H9 (cell line): ENCODE measurements at regions not wholly inside any gene's neighbourhood (a gene's known extent, or its start where the extent isn't known, plus 50 kb on each side); places are given as distances from the start of the nearest gene placed in this dataset.

Experiments
- DNase-seq: peaks from one replicate; pipeline ENCODE4 v3.0.0-alpha.2; 2017
- H2AFZ ChIP-seq: one replicate; pipeline ENCODE4 v1.6.1; 2013; ENCODE audit warnings: mild to moderate bottlenecking, low read length, control low read depth, moderate library complexity
- H2AK5ac ChIP-seq: 2 replicates; pipeline ENCODE4 v1.6.1; 2013; ENCODE audit warnings: low read length, control low read depth, mixed read lengths; ENCODE audit not compliant: insufficient read length
- H2BK120ac ChIP-seq: one replicate; pipeline ENCODE4 v1.6.1; 2013; ENCODE audit warnings: low read depth, mild to moderate bottlenecking, low read length, control low read depth, inconsistent platforms; ENCODE audit not compliant: poor library complexity, severe bottlenecking
- H2BK12ac ChIP-seq: 2 replicates; pipeline ENCODE4 v1.6.1; 2013; ENCODE audit warnings: low read length, control low read depth, mixed read lengths, low read depth; ENCODE audit not compliant: insufficient read length
- H2BK15ac ChIP-seq: 2 replicates; pipeline ENCODE4 v1.6.1; 2013; ENCODE audit warnings: low read depth, low read length, control low read depth
- H2BK20ac ChIP-seq: one replicate; pipeline ENCODE4 v1.6.1; 2013; ENCODE audit warnings: low read depth, mild to moderate bottlenecking, low read length, control low read depth, inconsistent platforms; ENCODE audit not compliant: poor library complexity, severe bottlenecking
- H2BK5ac ChIP-seq: 2 replicates; pipeline ENCODE4 v1.6.1; 2013; ENCODE audit warnings: low read length, control low read depth, mixed read lengths; ENCODE audit not compliant: insufficient read length
- H3K14ac ChIP-seq: 2 replicates; pipeline ENCODE4 v1.6.1; 2013; ENCODE audit warnings: low read length, control low read depth; ENCODE audit not compliant: insufficient read depth
- H3K18ac ChIP-seq: 2 replicates; pipeline ENCODE4 v1.6.1; 2013; ENCODE audit warnings: low read depth, mild to moderate bottlenecking, mixed read lengths, low read length, control low read depth; ENCODE audit not compliant: insufficient read length
- H3K23ac ChIP-seq: 2 replicates; pipeline ENCODE4 v1.6.1; 2013; ENCODE audit warnings: low read length, control low read depth, mixed read lengths, low read depth; ENCODE audit not compliant: insufficient read length
- H3K23me2 ChIP-seq: 2 replicates; pipeline ENCODE4 v1.6.1; 2013; ENCODE audit warnings: low read depth, mild to moderate bottlenecking, mixed read lengths, low read length, control low read depth; ENCODE audit not compliant: insufficient read length, poor library complexity, severe bottlenecking
- H3K27ac ChIP-seq: 2 replicates; pipeline ENCODE4 v1.5.1; 2013; ENCODE audit warnings: low read length, control low read depth, mixed read lengths, low read depth; ENCODE audit not compliant: insufficient read length
- H3K27me3 ChIP-seq: 2 replicates; pipeline ENCODE4 v1.6.1; 2013; ENCODE audit warnings: low read length, control low read depth, inconsistent platforms; ENCODE audit not compliant: insufficient read depth
- H3K4ac ChIP-seq: 2 replicates; pipeline ENCODE4 v1.6.1; 2013; ENCODE audit warnings: low read depth, mild to moderate bottlenecking, control low read depth, inconsistent platforms, low read length, moderate library complexity
- H3K4me1 ChIP-seq: 2 replicates; pipeline ENCODE4 v1.6.1; 2013; ENCODE audit warnings: low read length, control low read depth, inconsistent platforms; ENCODE audit not compliant: insufficient read depth
- H3K4me2 ChIP-seq: 2 replicates; pipeline ENCODE4 v1.6.1; 2013; ENCODE audit warnings: low read length, control low read depth, mixed read lengths; ENCODE audit not compliant: insufficient read length, insufficient read depth
- H3K56ac ChIP-seq: 2 replicates; pipeline ENCODE4 v1.6.1; 2013; ENCODE audit warnings: low read depth, mild to moderate bottlenecking, mixed read lengths, low read length, control low read depth; ENCODE audit not compliant: insufficient read length
- H3K79me1 ChIP-seq: 2 replicates; pipeline ENCODE4 v1.6.1; 2013; ENCODE audit warnings: low read depth, mild to moderate bottlenecking, moderate library complexity, low read length, control low read depth, inconsistent platforms; ENCODE audit not compliant: insufficient read depth, poor library complexity, severe bottlenecking
- H3K79me2 ChIP-seq: 2 replicates; pipeline ENCODE4 v1.6.1; 2013; ENCODE audit warnings: low read length, control low read depth, inconsistent platforms; ENCODE audit not compliant: insufficient read depth
- H3K9ac ChIP-seq: 2 replicates; pipeline ENCODE4 v1.6.1; 2013; ENCODE audit warnings: low read length, control low read depth, mixed read lengths; ENCODE audit not compliant: insufficient read length; ENCODE audit errors: extremely low read depth
- H3K9me3 ChIP-seq: one replicate; pipeline ENCODE4 v1.6.1; 2013; ENCODE audit warnings: low read depth, low read length, inconsistent platforms; ENCODE audit not compliant: control insufficient read depth
- H3T11ph ChIP-seq: one replicate; pipeline ENCODE4 v1.6.1; 2013; ENCODE audit warnings: mild to moderate bottlenecking, low read length, control low read depth, inconsistent platforms
- H4K20me1 ChIP-seq: one replicate; pipeline ENCODE4 v1.6.1; 2013; ENCODE audit not compliant: control insufficient read depth, insufficient read length, insufficient read depth
- H4K5ac ChIP-seq: 2 replicates; pipeline ENCODE4 v1.6.1; 2013; ENCODE audit warnings: low read depth, mild to moderate bottlenecking, mixed read lengths, low read length, control low read depth; ENCODE audit not compliant: insufficient read length
- H4K8ac ChIP-seq: replicated peaks from 2 replicates; pipeline ENCODE4 v1.6.1; 2013; ENCODE audit warnings: low read length, control low read depth, mixed read lengths, low read depth; ENCODE audit not compliant: insufficient read length
- H4K91ac ChIP-seq: 2 replicates; pipeline ENCODE4 v1.6.1; 2013; ENCODE audit warnings: low read depth, mild to moderate bottlenecking, moderate library complexity, mixed read lengths, low read length, control low read depth; ENCODE audit not compliant: insufficient read length
- H3K27ac Mint-ChIP-seq, 3 experiments: 2 replicates in 2 of 3; 3 replicates in 1 of 3; pipeline ENCODE4 v1.8.0; 2020 to 2021; ENCODE audit warnings: mixed read lengths in 3 of 3, mild to moderate bottlenecking in 1 of 3, moderate library complexity in 1 of 3
- H3K27me3 Mint-ChIP-seq: 2 replicates; pipeline ENCODE4 v1.8.0; 2021; ENCODE audit warnings: low read depth, mild to moderate bottlenecking, moderate library complexity, mixed read lengths
- H3K36me3 Mint-ChIP-seq, 3 experiments: 2 replicates in 2 of 3; 3 replicates in 1 of 3; pipeline ENCODE4 v1.8.0; 2020 to 2021; ENCODE audit warnings: low read depth in 3 of 3, mixed read lengths in 3 of 3; ENCODE audit not compliant: insufficient read depth in 1 of 3
- H3K4me1 Mint-ChIP-seq, 2 experiments: 2 replicates each; pipeline ENCODE4 v1.8.0; 2020; ENCODE audit warnings: mixed read lengths in 2 of 2
- H3K4me3 Mint-ChIP-seq, 2 experiments: 2 replicates in 1 of 2; 3 replicates in 1 of 2; pipeline ENCODE4 v1.8.0; 2020 to 2021; ENCODE audit warnings: mild to moderate bottlenecking in 2 of 2, mixed read lengths in 2 of 2, moderate library complexity in 1 of 2
- H3K9me3 Mint-ChIP-seq, 2 experiments: 2 replicates in 1 of 2; 3 replicates in 1 of 2; pipeline ENCODE4 v1.8.0; 2020; ENCODE audit warnings: mild to moderate bottlenecking in 2 of 2, mixed read lengths in 2 of 2, moderate library complexity in 1 of 2
- CTCF ChIP-seq: fragments of 200-600 bp; sonication (generic); conservative IDR thresholded peaks from 3 replicates; pipeline ENCODE4 v1.8.0; 2021; ENCODE audit warnings: antibody characterized with exemption, mild to moderate bottlenecking
- WGBS: extraction: QIAGEN DNeasy Blood & Tissue Kit; methylation state at CpG from one replicate; pipeline ENCODE4 v1.1.7; 2013; ENCODE audit warnings: missing lambda C conversion rate, low lambda C conversion rate, mixed read lengths; ENCODE audit not compliant: insufficient read length; ENCODE audit errors: extremely low coverage; 5-methylcytosine and 5-hydroxymethylcytosine counted together

GRCh38 chr3:66748175-66748876 is 247.5 kb upstream of the LRIG1 start:
- Mint-ChIP-seq H3K4me1 (peaks cover 2 to 4% of the 10 kb centered on the region in 2 experiments; a peak in 1 of 4 replicates), H3K27me3 (no peaks in the 10 kb centered on the region; the same call in 1 of the 2 replicates), H3K4me3 (no peak overlapping the region), H3K9me3 (no peaks in the 10 kb centered on the region; a peak in 1 of 5 replicates), H3K36me3 (no peaks in the 10 kb centered on the region), H3K27ac (no peak overlapping the region)
- WGBS = no CpG with 5 or more reads among the region's 2 CpGs
- Histone ChIP-seq H3K14ac (no peak overlapping the region), H3K79me2 (no peaks in the 10 kb centered on the region), H3K23me2 (no peaks in the 10 kb centered on the region), H3K4me1 (no peaks in the 10 kb centered on the region), H2BK15ac (no peak overlapping the region), H3K27ac (no peak overlapping the region), H4K20me1 (no peaks in the 10 kb centered on the region), H3K4me2 (no peak overlapping the region), H3K27me3 (no peaks in the 10 kb centered on the region), H4K91ac (no peak overlapping the region), H4K5ac (no peak overlapping the region), H3T11ph (no peak overlapping the region), H3K18ac (no peak overlapping the region), H2AFZ (no peak overlapping the region), H4K8ac (no peak overlapping the region), H2BK120ac (no peak overlapping the region), H3K4ac (no peak overlapping the region), H2BK20ac (no peak overlapping the region), H3K56ac (no peak overlapping the region), H3K9ac (no peak overlapping the region), H3K23ac (no peak overlapping the region), H3K9me3 (no peaks in the 10 kb centered on the region), H2AK5ac (no peak overlapping the region), H3K79me1 (no peaks in the 10 kb centered on the region), H2BK5ac (no peak overlapping the region), H2BK12ac (no peak overlapping the region)
- no peak for TF ChIP-seq CTCF
- no peak for DNase-seq
